CD14-positive monocyte (primary cell): ENCODE measurements at regions not wholly inside any gene's neighbourhood (a gene's known extent, or its start where the extent isn't known, plus 50 kb on each side); places are given as distances from the start of the nearest gene placed in this dataset.

Experiments
- DNase-seq, 3 donors: peaks; one replicate each; pipeline ENCODE4 v3.0.0-alpha.2; 2011 to 2022
- H2AFZ ChIP-seq: 2 replicates; pipeline ENCODE4 v1.6.0; 2012; ENCODE audit warnings: mild to moderate bottlenecking, low read depth, low read length, inconsistent platforms; ENCODE audit not compliant: insufficient read depth, poor library complexity, severe bottlenecking
- H3K27ac ChIP-seq, 2 donors: 1 replicate in 1 of 2; 2 replicates in 1 of 2; pipeline ENCODE4 v1.5.1; 2012 to 2013; ENCODE audit warnings: low read length in 2 of 2, control low read depth in 1 of 2, inconsistent platforms in 1 of 2, low read depth in 1 of 2, mild to moderate bottlenecking in 1 of 2
- H3K27me3 ChIP-seq, 2 donors: one replicate each; pipeline versions ENCODE4 v1.6.0 to v1.6.1; 2011 to 2013; ENCODE audit warnings: low read length in 2 of 2; ENCODE audit not compliant: control insufficient read depth in 2 of 2, insufficient read depth in 2 of 2
- H3K36me3 ChIP-seq, 2 donors: replicated peaks in 1 of 2; 1 replicate in 1 of 2; 2 replicates in 1 of 2; pipeline versions ENCODE4 v1.5.1 to v1.6.1; 2012 to 2013; ENCODE audit warnings: low read length in 2 of 2, control low read depth in 1 of 2, inconsistent platforms in 1 of 2, mild to moderate bottlenecking in 1 of 2; ENCODE audit not compliant: insufficient read depth in 2 of 2, control insufficient read depth in 1 of 2
- H3K4me1 ChIP-seq, 2 donors: 1 replicate in 1 of 2; 2 replicates in 1 of 2; pipeline versions ENCODE4 v1.5.1 to v1.6.1; 2012 to 2013; ENCODE audit warnings: low read length in 2 of 2, control low read depth in 1 of 2, inconsistent platforms in 1 of 2, mild to moderate bottlenecking in 1 of 2, moderate library complexity in 1 of 2; ENCODE audit not compliant: insufficient read depth in 2 of 2, control insufficient read depth in 1 of 2
- H3K4me2 ChIP-seq: replicated peaks from 2 replicates; pipeline ENCODE3; 2012; ENCODE audit warnings: low read length, moderate library complexity, mild to moderate bottlenecking; ENCODE audit not compliant: poor library complexity, severe bottlenecking; ENCODE audit errors: extremely low read depth
- H3K4me3 ChIP-seq, 3 experiments: fragments of 200-600 bp in 1 of 3; sonication (generic) in 1 of 3; replicated peaks in 1 of 3; 1 replicate in 2 of 3; 2 replicates in 1 of 3; pipeline ENCODE4 v1.5.1; 2011 to 2013; ENCODE audit warnings: low read length in 3 of 3, mild to moderate bottlenecking in 3 of 3, control low read depth in 2 of 3, low read depth in 2 of 3, inconsistent platforms in 1 of 3, moderate library complexity in 1 of 3
- H3K79me2 ChIP-seq: 2 replicates; pipeline ENCODE4 v1.6.0; 2012; ENCODE audit warnings: mild to moderate bottlenecking, control low read depth, inconsistent platforms, low read length, moderate library complexity; ENCODE audit not compliant: insufficient read depth
- H3K9ac ChIP-seq: 2 replicates; pipeline ENCODE4 v1.6.0; 2017; ENCODE audit warnings: low read length, mild to moderate bottlenecking; ENCODE audit not compliant: insufficient read depth, poor library complexity, severe bottlenecking
- H3K9me3 ChIP-seq, 2 donors: replicated peaks in 1 of 2; 1 replicate in 1 of 2; 2 replicates in 1 of 2; pipeline versions ENCODE4 v1.5.1 to v1.6.1; 2012 to 2013; ENCODE audit warnings: low read length in 2 of 2, control low read depth in 1 of 2; ENCODE audit not compliant: control insufficient read depth in 1 of 2, insufficient read depth in 1 of 2
- H4K20me1 ChIP-seq: 2 replicates; pipeline ENCODE4 v1.6.0; 2012; ENCODE audit warnings: mild to moderate bottlenecking, low read length, control low read depth, moderate library complexity; ENCODE audit not compliant: insufficient read depth
- H3K27ac Mint-ChIP-seq, 7 donors: one replicate each; pipeline ENCODE4 v1.8.0; 2020; ENCODE audit warnings: mild to moderate bottlenecking in 7 of 7, mixed read lengths in 7 of 7, moderate library complexity in 6 of 7, inconsistent platforms in 2 of 7
- H3K27me3 Mint-ChIP-seq, 3 donors: one replicate each; pipeline ENCODE4 v1.8.0; 2021 to 2022; ENCODE audit warnings: low read depth in 3 of 3, mild to moderate bottlenecking in 3 of 3, mixed read lengths in 3 of 3, moderate library complexity in 3 of 3, inconsistent platforms in 1 of 3
- H3K36me3 Mint-ChIP-seq, 2 donors: one replicate each; pipeline ENCODE4 v1.8.0; 2020; ENCODE audit warnings: mixed read lengths in 2 of 2, inconsistent platforms in 1 of 2, mild to moderate bottlenecking in 1 of 2
- H3K4me1 Mint-ChIP-seq: one replicate; pipeline ENCODE4 v1.8.0; 2020; ENCODE audit warnings: mild to moderate bottlenecking, mixed read lengths
- H3K4me3 Mint-ChIP-seq, 2 donors: one replicate each; pipeline ENCODE4 v1.8.0; 2020; ENCODE audit warnings: mild to moderate bottlenecking in 2 of 2, mixed read lengths in 2 of 2, moderate library complexity in 1 of 2
- H3K9me3 Mint-ChIP-seq, 7 donors: one replicate each; pipeline ENCODE4 v1.8.0; 2020 to 2022; ENCODE audit warnings: mixed read lengths in 7 of 7, mild to moderate bottlenecking in 6 of 7, moderate library complexity in 6 of 7, inconsistent platforms in 2 of 7
- CTCF ChIP-seq: fragments of 200-600 bp; IDR thresholded peaks from one replicate; pipeline ENCODE4 v1.8.0; 2022; ENCODE audit warnings: antibody characterized with exemption, mild to moderate bottlenecking
- WGBS: methylation state at CpG from one replicate; pipeline ENCODE4 v1.1.5; 2013; ENCODE audit warnings: missing lambda C conversion rate; ENCODE audit not compliant: insufficient coverage; 5-methylcytosine and 5-hydroxymethylcytosine counted together
- intact Hi-C, 2 donors: fragments of 100-400 bp; cut with micrococcal nuclease; formaldehyde crosslinking; loops; one replicate each; pipeline versions ENCODE4 v1.15.0 to v1.15.1; 2023

DNA sequence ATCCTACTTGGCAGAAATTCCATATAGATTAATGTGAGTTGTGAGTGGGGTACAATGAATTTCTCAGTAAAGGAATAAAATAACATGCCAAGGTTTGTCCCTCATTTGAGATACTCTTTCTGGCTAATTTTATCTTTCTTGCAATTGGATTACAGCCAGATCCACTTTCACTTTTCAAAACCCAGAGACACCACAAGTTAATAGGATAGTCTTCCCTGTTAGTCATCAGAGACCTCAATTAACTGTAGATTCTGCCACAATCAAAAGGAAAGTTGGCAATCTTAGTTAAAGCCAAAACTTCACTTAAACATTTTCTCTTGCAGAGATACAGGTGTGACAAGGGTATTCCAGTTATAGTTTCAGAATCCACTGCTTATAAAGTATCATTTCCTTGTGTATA, 91.4 kb upstream of the PHYHIPL start:
- Mint-ChIP-seq H3K36me3 (no peaks in the 10 kb centered on the region), H3K4me1 (no peaks in the 10 kb centered on the region), H3K4me3 (no peak overlapping the region), H3K9me3 (peaks cover 0 to 6% (median 1%) of the 10 kb centered on the region in 7 donors), H3K27ac (no peak overlapping the region), H3K27me3 (peaks cover 0 to 3% (median 2%) of the 10 kb centered on the region in 3 donors)
- no peak overlapping the region for H3K4me2 ChIP-seq
- no peak for DNase-seq
- H3K79me2 ChIP-seq: no peaks in the 10 kb centered on the region
- no peak overlapping the region for H3K27ac ChIP-seq
- no peak overlapping the region for H2AFZ ChIP-seq
- no peaks in the 10 kb centered on the region for H3K36me3 ChIP-seq
- H3K9me3 ChIP-seq: no peaks in the 10 kb centered on the region
- intact Hi-C loops: no loop called here
- H3K4me3 ChIP-seq: no peak overlapping the region
- H3K9ac ChIP-seq: no peak overlapping the region
- no peaks in the 10 kb centered on the region for H3K27me3 ChIP-seq
- no peaks in the 10 kb centered on the region for H3K4me1 ChIP-seq
- no peaks in the 10 kb centered on the region for H4K20me1 ChIP-seq
- no peak for TF ChIP-seq CTCF

- no CpG with 5 or more reads among the region's 6 CpGs for WGBS
- intact Hi-C loops: no loop called here
- H3K9ac ChIP-seq: no peak overlapping the region
- H3K4me1 Mint-ChIP-seq: no peaks in the 10 kb centered on the region
- H3K27ac Mint-ChIP-seq: no peak overlapping the region
- no peaks in the 10 kb centered on the region for H3K36me3 Mint-ChIP-seq
- no peaks in the 10 kb centered on the region for H3K36me3 ChIP-seq
- no peak overlapping the region for H2AFZ ChIP-seq
- H3K27ac ChIP-seq: no peak overlapping the region
- peaks cover 0 to 3% (median under 1%) of the 10 kb centered on the region in 3 donors for H3K27me3 Mint-ChIP-seq
- H3K4me1 ChIP-seq: no peaks in the 10 kb centered on the region
- no peaks in the 10 kb centered on the region for H3K27me3 ChIP-seq
- H3K4me3 ChIP-seq: no peak overlapping the region
- no peak for DNase-seq
- H3K4me2 ChIP-seq: no peak overlapping the region
- H3K9me3 Mint-ChIP-seq: peaks cover 0 to 6% (median 1%) of the 10 kb centered on the region in 7 donors
- no peak for TF ChIP-seq CTCF
- no peak overlapping the region for H3K4me3 Mint-ChIP-seq
- H3K79me2 ChIP-seq: no peaks in the 10 kb centered on the region
- no peaks in the 10 kb centered on the region for H4K20me1 ChIP-seq
- H3K9me3 ChIP-seq: no peaks in the 10 kb centered on the region
Observed at GRCh38 chr10:59085711-59086502, 90.5 kb upstream of the PHYHIPL start.
